Natural killer cell (primary cell): ENCODE measurements at regions not wholly inside any gene's neighbourhood (a gene's known extent, or its start where the extent isn't known, plus 50 kb on each side); places are given as distances from the start of the nearest gene placed in this dataset.

ENCODE experiments used
- ATAC-seq, 3 donors: fragments of 150-1000 bp in 2 of 3; fragments of 200-7000 bp in 1 of 3; cut with Tn5 transposase; 1 replicate in 1 of 3; 2 replicates in 2 of 3; pipeline ENCODE4 v1.10.0; 2021; ENCODE audit warnings: mild to moderate bottlenecking in 2 of 3, moderate library complexity in 2 of 3
- DNase-seq, 2 donors: peaks; one replicate each; pipeline versions ENCODE4 v3.0.0 to v3.0.0-alpha.2; 2013 to 2021; ENCODE audit warnings: mixed read lengths in 1 of 2
- H3K27ac ChIP-seq: one replicate; pipeline ENCODE4 v1.5.1; 2013; ENCODE audit warnings: mild to moderate bottlenecking, low read length
- H3K27me3 ChIP-seq: one replicate; pipeline ENCODE4 v1.6.1; 2013; ENCODE audit warnings: low read length; ENCODE audit not compliant: control insufficient read depth, insufficient read depth
- H3K36me3 ChIP-seq: one replicate; pipeline ENCODE4 v1.6.1; 2013; ENCODE audit warnings: low read length; ENCODE audit not compliant: control insufficient read depth, insufficient read depth
- H3K4me1 ChIP-seq: one replicate; pipeline ENCODE4 v1.6.1; 2013; ENCODE audit warnings: low read length; ENCODE audit not compliant: control insufficient read depth, insufficient read depth
- H3K4me3 ChIP-seq: one replicate; pipeline ENCODE4 v1.5.1; 2013; ENCODE audit warnings: low read length
- H3K9me3 ChIP-seq: one replicate; pipeline ENCODE4 v1.6.1; 2013; ENCODE audit warnings: low read length; ENCODE audit not compliant: control insufficient read depth, insufficient read depth
- H3K27ac Mint-ChIP-seq, 2 donors: one replicate each; pipeline ENCODE4 v1.8.0; 2022; ENCODE audit warnings: mild to moderate bottlenecking in 2 of 2, mixed read lengths in 2 of 2, moderate library complexity in 1 of 2
- H3K27me3 Mint-ChIP-seq, 2 donors: one replicate each; pipeline ENCODE4 v1.8.0; 2022; ENCODE audit warnings: low read depth in 2 of 2, mixed read lengths in 2 of 2
- H3K36me3 Mint-ChIP-seq: one replicate; pipeline ENCODE4 v1.8.0; 2022; ENCODE audit warnings: mixed read lengths
- H3K4me1 Mint-ChIP-seq, 2 donors: one replicate each; pipeline ENCODE4 v1.8.0; 2022; ENCODE audit warnings: mixed read lengths in 2 of 2
- H3K4me3 Mint-ChIP-seq: one replicate; pipeline ENCODE4 v1.8.0; 2022; ENCODE audit warnings: mild to moderate bottlenecking, moderate library complexity, mixed read lengths
- H3K9me3 Mint-ChIP-seq, 2 donors: one replicate each; pipeline ENCODE4 v1.8.0; 2022; ENCODE audit warnings: mixed read lengths in 2 of 2
- WGBS: methylation state at CpG from one replicate; pipeline ENCODE4 v1.1.7; 2013; ENCODE audit warnings: missing lambda C conversion rate; ENCODE audit not compliant: insufficient coverage; 5-methylcytosine and 5-hydroxymethylcytosine counted together
- intact Hi-C: fragments of 100-400 bp; cut with micrococcal nuclease; formaldehyde crosslinking; loops from one replicate; pipeline ENCODE4 v1.14.2; 2022
- TF ChIP-seq, protein P1 (sequence below): fragments of 200-600 bp; IDR thresholded peaks from one replicate; pipeline ENCODE4 v1.8.0; 2022; ENCODE audit warnings: antibody characterized with exemption

DNA sequence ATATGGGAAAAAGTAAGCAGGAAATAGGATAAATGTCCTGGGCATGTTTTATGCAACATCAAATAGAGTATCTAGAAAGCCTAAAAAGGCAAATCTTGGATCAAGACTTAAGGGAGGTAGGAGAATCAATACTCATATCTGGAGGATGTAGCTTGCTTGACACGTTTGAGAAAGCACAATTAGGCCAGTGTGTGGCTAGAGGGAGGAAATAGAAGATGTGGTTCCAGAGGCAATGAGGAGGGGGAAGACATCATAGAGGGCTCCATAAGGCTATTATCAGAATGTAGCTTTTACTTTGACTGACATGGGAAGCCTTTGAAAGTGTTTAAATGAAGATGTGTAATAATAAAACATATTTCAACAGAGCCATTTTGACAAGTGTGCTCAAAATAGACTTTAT is 200.7 kb upstream of the CDH12 start:
- H3K36me3 ChIP-seq = no peaks in the 10 kb centered on the region
- TF ChIP-seq, protein P1, sequence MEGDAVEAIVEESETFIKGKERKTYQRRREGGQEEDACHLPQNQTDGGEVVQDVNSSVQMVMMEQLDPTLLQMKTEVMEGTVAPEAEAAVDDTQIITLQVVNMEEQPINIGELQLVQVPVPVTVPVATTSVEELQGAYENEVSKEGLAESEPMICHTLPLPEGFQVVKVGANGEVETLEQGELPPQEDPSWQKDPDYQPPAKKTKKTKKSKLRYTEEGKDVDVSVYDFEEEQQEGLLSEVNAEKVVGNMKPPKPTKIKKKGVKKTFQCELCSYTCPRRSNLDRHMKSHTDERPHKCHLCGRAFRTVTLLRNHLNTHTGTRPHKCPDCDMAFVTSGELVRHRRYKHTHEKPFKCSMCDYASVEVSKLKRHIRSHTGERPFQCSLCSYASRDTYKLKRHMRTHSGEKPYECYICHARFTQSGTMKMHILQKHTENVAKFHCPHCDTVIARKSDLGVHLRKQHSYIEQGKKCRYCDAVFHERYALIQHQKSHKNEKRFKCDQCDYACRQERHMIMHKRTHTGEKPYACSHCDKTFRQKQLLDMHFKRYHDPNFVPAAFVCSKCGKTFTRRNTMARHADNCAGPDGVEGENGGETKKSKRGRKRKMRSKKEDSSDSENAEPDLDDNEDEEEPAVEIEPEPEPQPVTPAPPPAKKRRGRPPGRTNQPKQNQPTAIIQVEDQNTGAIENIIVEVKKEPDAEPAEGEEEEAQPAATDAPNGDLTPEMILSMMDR = no peak

DNA sequence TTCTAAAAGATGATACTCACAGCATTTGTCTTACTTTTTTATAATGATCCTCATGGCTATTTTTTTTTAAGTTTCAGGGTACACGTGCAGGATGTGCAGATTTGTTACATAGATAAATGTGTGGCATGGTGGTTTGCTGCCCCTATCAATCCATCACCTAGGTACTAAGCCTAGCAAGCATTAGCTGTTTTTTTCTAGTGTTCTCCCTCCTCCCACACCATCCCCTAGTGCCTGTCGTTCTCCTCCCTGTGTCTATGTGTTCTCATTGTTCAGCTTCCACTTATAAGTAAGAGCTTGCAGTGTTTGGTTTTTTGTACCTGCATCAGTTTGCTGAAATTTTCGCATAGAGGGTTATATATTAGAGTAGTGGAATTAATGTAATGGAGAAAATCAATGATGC is 189.1 kb upstream of the CDH12 start:
- Histone ChIP-seq H3K4me3 (no peak overlapping the region), H3K27me3 (no peaks in the 10 kb centered on the region), H3K27ac (no peak overlapping the region), H3K9me3 (no peaks in the 10 kb centered on the region), H3K4me1 (no peaks in the 10 kb centered on the region), H3K36me3 (no peaks in the 10 kb centered on the region)
- Mint-ChIP-seq H3K4me1 (no peaks in the 10 kb centered on the region), H3K36me3 (peaks cover 6% of the 10 kb centered on the region), H3K4me3 (no peak overlapping the region), H3K27me3 (no peaks in the 10 kb centered on the region), H3K9me3 (peaks cover 13 to 18% of the 10 kb centered on the region in 2 donors), H3K27ac (no peak overlapping the region)
- 30% methylated on average over 3 of the region's 3 CpGs for WGBS
- TF ChIP-seq, protein P1 = no peak
- DNase-seq (no peak), ATAC-seq (no peak)
- intact Hi-C loops = no loop called here

More for the DNA sequence above, 200.7 kb upstream of the CDH12 start:
- Histone ChIP-seq H3K27ac (no peak overlapping the region), H3K4me1 (no peaks in the 10 kb centered on the region), H3K27me3 (no peaks in the 10 kb centered on the region), H3K4me3 (no peak overlapping the region), H3K9me3 (peaks cover 1% of the 10 kb centered on the region)
- ATAC-seq (no peak), DNase-seq (no peak)
- WGBS = 12% methylated on average over 1 of the region's 1 CpG
- no peak overlapping the region for H3K4me3 Mint-ChIP-seq
- peaks cover 14 to 18% of the 10 kb centered on the region in 2 donors for H3K9me3 Mint-ChIP-seq
- no peaks in the 10 kb centered on the region for H3K27me3 Mint-ChIP-seq
- no peaks in the 10 kb centered on the region for H3K4me1 Mint-ChIP-seq
- peaks cover 12% of the 10 kb centered on the region for H3K36me3 Mint-ChIP-seq
- H3K27ac Mint-ChIP-seq = no peak overlapping the region
- intact Hi-C loops = no loop called here

DNA sequence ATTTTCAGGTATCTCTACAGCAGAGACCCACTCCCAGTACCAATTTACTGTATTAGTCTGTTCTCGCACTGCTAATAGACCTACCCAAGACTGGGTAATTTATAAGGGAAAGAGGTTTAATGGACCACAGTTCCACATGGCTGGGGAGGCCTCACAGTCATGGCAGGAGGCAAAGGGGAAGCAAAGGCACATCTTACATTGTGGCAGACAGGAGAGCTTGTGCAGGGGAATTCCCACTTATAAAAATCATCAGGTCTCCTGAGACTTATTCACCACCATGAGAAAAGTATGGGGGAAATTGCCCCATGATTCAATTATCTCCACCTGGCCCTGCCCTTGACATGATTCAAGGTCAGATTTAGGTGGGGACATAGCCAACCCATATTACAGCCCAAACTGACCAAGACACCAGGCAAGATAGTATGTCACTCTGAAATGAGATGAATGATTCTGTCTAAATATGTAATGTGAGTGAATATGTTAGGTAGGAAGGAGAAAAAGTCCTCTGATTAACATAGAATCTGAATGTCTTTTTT is 182.5 kb upstream of the CDH12 start:
- no peaks in the 10 kb centered on the region for H3K27me3 ChIP-seq
- Mint-ChIP-seq H3K27me3 (no peaks in the 10 kb centered on the region), H3K4me1 (no peaks in the 10 kb centered on the region), H3K4me3 (no peak overlapping the region), H3K9me3 (peaks cover 5 to 6% of the 10 kb centered on the region in 2 donors), H3K27ac (no peak overlapping the region), H3K36me3 (peaks cover 13% of the 10 kb centered on the region)
- H3K9me3 ChIP-seq = no peaks in the 10 kb centered on the region
- no peak overlapping the region for H3K27ac ChIP-seq
- no peaks in the 10 kb centered on the region for H3K36me3 ChIP-seq
- TF ChIP-seq, protein P1 = no peak
- intact Hi-C loops = no loop called here
- WGBS = 71% methylated on average over 1 of the region's 1 CpG
- H3K4me1 ChIP-seq = no peaks in the 10 kb centered on the region
- DNase-seq (no peak), ATAC-seq (no peak)
- H3K4me3 ChIP-seq = no peak overlapping the region

DNA sequence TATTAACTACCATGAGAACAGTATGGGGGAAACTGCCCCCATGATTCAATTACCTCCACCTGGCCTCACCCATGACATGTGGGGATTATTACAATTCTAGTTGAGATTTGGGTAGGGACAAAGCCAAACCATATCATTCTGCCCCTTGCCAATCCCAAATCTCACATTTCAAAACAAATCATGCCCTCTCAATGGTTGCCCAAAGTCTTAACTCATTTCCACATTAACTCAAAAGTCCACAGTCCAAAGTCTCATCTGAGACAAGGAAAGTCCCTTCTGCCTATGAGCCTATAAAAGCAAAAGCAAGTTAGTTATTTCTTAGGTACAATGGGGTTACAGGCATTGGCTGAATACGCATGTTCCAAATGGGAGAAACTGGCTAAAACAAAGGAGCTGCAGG is 180.7 kb upstream of the CDH12 start:
- Mint-ChIP-seq H3K9me3 (peaks cover 3% of the 10 kb centered on the region in 2 donors), H3K36me3 (peaks cover 8% of the 10 kb centered on the region), H3K4me1 (no peaks in the 10 kb centered on the region), H3K27ac (no peak overlapping the region), H3K27me3 (no peaks in the 10 kb centered on the region), H3K4me3 (no peak overlapping the region)
- Histone ChIP-seq H3K4me3 (no peak overlapping the region), H3K27ac (no peak overlapping the region), H3K9me3 (no peaks in the 10 kb centered on the region), H3K4me1 (no peaks in the 10 kb centered on the region), H3K36me3 (no peaks in the 10 kb centered on the region), H3K27me3 (no peaks in the 10 kb centered on the region)
- 89% methylated on average over 1 of the region's 1 CpG for whole genome bisulfite sequencing
- ATAC-seq = no peak
- no peak for DNase-seq
- intact Hi-C loops = no loop called here
- TF ChIP-seq, protein P1 = no peak
